ENCODE measurements at regions not wholly inside any gene's neighbourhood (a gene's known extent, or its start where the extent isn't known, plus 50 kb on each side); places are given as distances from the start of the nearest gene placed in this dataset.
A peak's percentile ranks its signal among the peaks of the same experiment; 100 is the strongest.

DNA sequence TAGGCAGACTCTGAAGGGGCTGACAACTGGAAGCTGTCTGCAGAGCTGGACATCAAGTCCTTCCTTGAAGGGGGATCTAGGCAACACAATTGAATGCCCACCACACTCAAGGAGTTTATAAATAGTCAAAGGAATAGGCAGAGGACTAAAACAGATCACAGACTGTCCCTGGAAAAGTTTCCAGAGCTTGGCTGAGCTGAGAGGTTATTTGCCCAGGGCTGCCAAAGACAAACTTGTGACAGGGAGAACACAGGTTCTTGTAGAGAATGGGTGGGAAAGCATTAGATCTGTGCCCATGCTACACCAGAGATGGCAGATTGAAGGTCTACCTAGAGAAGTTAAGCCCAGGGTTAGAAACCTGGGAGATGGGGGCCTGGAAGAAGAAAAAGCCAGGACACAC is 344.6 kb downstream of the MID1IP1 start:
- Histone ChIP-seq H2AFZ (ENCODE audit: low read depth, low read length, poor library complexity, severe bottlenecking) (no peak overlapping the region), H3K4me3 (replicated peaks in 1 of 2; ENCODE audit: low read depth in 1 of 2, low read length in 2 of 2) (no peak overlapping the region), H3K36me3 (ENCODE audit: control insufficient read depth in 1 of 2, insufficient read depth in 2 of 2, low read length in 2 of 2) (no peaks in the 10 kb centered on the region), H3K9ac (ENCODE audit: low read length) (no peak overlapping the region), H3K27me3 (ENCODE audit: insufficient read depth, low read length) (no peaks in the 10 kb centered on the region), H3K9me2 (ENCODE audit: insufficient read depth) (no peaks in the 10 kb centered on the region), H4K20me1 (ENCODE audit: insufficient read depth) (no peaks in the 10 kb centered on the region), H3K27ac (ENCODE audit: low read depth, low read length) (no peak overlapping the region), H3K79me2 (ENCODE audit: insufficient read depth, low read length) (no peaks in the 10 kb centered on the region), H3K9me3 (ENCODE audit: control insufficient read depth in 1 of 2, insufficient read depth in 1 of 2, low read depth in 1 of 2, low read length in 2 of 2) (no peaks in the 10 kb centered on the region), H3K4me2 (ENCODE audit: low read length) (no peak overlapping the region), H3K4me1 (ENCODE audit: control insufficient read depth in 1 of 2, insufficient read depth in 2 of 2, low read length in 2 of 2) (no peaks in the 10 kb centered on the region)
- ChIA-PET POLR2A (no interaction called here), CTCF (no interaction called here), RAD21 (ENCODE audit: low non-redundant PET in 1 of 2, low total read pairs in 2 of 2, uncharacterized antibody in 2 of 2, unreplicated experiment in 2 of 2) (no interaction called here)
- no peak for DNase-seq (ENCODE audit: low read depth, low spot score)
- BruUV-seq (replicated peaks): no TSS peak
- intact Hi-C loops (cut with micrococcal nuclease): no loop called here
- TF ChIP-seq, protein P1, sequence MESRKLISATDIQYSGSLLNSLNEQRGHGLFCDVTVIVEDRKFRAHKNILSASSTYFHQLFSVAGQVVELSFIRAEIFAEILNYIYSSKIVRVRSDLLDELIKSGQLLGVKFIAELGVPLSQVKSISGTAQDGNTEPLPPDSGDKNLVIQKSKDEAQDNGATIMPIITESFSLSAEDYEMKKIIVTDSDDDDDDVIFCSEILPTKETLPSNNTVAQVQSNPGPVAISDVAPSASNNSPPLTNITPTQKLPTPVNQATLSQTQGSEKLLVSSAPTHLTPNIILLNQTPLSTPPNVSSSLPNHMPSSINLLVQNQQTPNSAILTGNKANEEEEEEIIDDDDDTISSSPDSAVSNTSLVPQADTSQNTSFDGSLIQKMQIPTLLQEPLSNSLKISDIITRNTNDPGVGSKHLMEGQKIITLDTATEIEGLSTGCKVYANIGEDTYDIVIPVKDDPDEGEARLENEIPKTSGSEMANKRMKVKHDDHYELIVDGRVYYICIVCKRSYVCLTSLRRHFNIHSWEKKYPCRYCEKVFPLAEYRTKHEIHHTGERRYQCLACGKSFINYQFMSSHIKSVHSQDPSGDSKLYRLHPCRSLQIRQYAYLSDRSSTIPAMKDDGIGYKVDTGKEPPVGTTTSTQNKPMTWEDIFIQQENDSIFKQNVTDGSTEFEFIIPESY (IDR thresholded peaks at IDR 0.05; ENCODE audit: extremely low read depth, insufficient replicate concordance, low read length): no peak
- TF ChIP-seq CEBPB (IDR thresholded peaks at IDR 0.05; ENCODE audit: low read depth) (no peak), JUND (IDR thresholded peaks at IDR 0.05) (no peak), SP1 (IDR thresholded peaks at IDR 0.05; ENCODE audit: low read depth) (no peak), POLR2AphosphoS5 (IDR thresholded peaks at IDR 0.05; ENCODE audit: low read depth, low read length) (no peak), FOSL1 (IDR thresholded peaks at IDR 0.05; ENCODE audit: low read depth) (no peak), EGR1 (IDR thresholded peaks at IDR 0.05; ENCODE audit: low read depth) (no peak), SRF (IDR thresholded peaks at IDR 0.05; ENCODE audit: low read depth) (no peak), ZNF274 (IDR thresholded peaks at IDR 0.05; ENCODE audit: low read depth, low read length) (no peak)
- no peak for ATAC-seq

DNA sequence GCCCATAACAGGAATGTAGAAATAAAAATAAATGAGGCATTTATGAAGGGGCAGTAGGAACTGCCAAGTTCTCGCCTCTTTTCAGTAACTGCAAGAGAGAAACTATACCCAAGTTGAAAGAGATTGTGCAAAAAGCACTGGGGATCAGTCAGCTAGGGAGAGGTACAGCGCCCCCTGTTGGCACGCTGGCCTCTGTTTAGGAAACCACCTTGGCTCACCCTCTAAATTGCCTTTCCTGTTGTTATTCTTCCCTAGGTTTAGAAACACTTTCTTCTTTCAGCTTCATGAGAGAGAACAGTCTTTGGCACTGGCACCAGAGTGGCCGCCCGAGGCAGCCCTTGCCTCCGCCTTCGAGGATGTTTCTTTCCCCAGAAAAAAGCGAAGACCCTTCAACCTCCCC is 348.5 kb downstream of the MID1IP1 start:
- DNase-seq (ENCODE audit: low read depth, low spot score) (no peak), ATAC-seq (peak; percentile 57; the same call in 1 of the 2 replicates)
- H3K4me1 ChIP-seq (ENCODE audit: control insufficient read depth in 1 of 2, insufficient read depth in 2 of 2, low read length in 2 of 2): no peaks in the 10 kb centered on the region
- TF ChIP-seq SP1 (IDR thresholded peaks at IDR 0.05; ENCODE audit: low read depth) (no peak), CTCF (IDR thresholded peaks at IDR 0.05 in 2 of 3, conservative IDR thresholded peaks at IDR 0.05 in 1 of 3; ENCODE audit: borderline replicate concordance in 1 of 3, insufficient read depth in 1 of 3, low read depth in 2 of 3, low read length in 2 of 3) (peak; percentile 26 to 71 (median 67); a peak in 5 of 6 replicates), RAD21 (IDR thresholded peaks at IDR 0.05; ENCODE audit: low read depth) (peak; percentile 54), ELF1 (IDR thresholded peaks at IDR 0.05; ENCODE audit: borderline replicate concordance, low read depth) (no peak), SRF (IDR thresholded peaks at IDR 0.05; ENCODE audit: low read depth) (no peak)
- intact Hi-C loops (cut with micrococcal nuclease): loop anchor here (1.0 to 5.0 kb wide), 3 partner anchors 382 to 487 kb away; no protein-coding TSS in a partner anchor
- no peaks in the 10 kb centered on the region for H3K36me3 ChIP-seq (ENCODE audit: control insufficient read depth in 1 of 2, insufficient read depth in 2 of 2, low read length in 2 of 2)
- CTCF ChIA-PET: interaction anchor here (0.6 to 1.2 kb wide), 5 partner anchors 8 to 395 kb away, joined by 3 to 8 read pairs (median 4); no protein-coding TSS in a partner anchor
- no peak overlapping the region for H2AFZ ChIP-seq (ENCODE audit: low read depth, low read length, poor library complexity, severe bottlenecking)
- no peak overlapping the region for H3K4me3 ChIP-seq (replicated peaks in 1 of 2; ENCODE audit: low read depth in 1 of 2, low read length in 2 of 2)
- H3K9me2 ChIP-seq (ENCODE audit: insufficient read depth): no peaks in the 10 kb centered on the region
- no peaks in the 10 kb centered on the region for H3K79me2 ChIP-seq (ENCODE audit: insufficient read depth, low read length)
- H3K9ac ChIP-seq (ENCODE audit: low read length): no peak overlapping the region
- no peaks in the 10 kb centered on the region for H3K9me3 ChIP-seq (ENCODE audit: control insufficient read depth in 1 of 2, insufficient read depth in 1 of 2, low read depth in 1 of 2, low read length in 2 of 2)
- H3K4me2 ChIP-seq (ENCODE audit: low read length): no peak overlapping the region
- RAD21 ChIA-PET (ENCODE audit: low non-redundant PET in 1 of 2, low total read pairs in 2 of 2, uncharacterized antibody in 2 of 2, unreplicated experiment in 2 of 2): no interaction called here
- no TSS peak for BruUV-seq (replicated peaks)
- no peaks in the 10 kb centered on the region for H4K20me1 ChIP-seq (ENCODE audit: insufficient read depth)
- no peak overlapping the region for H3K27ac ChIP-seq (ENCODE audit: low read depth, low read length)
- H3K27me3 ChIP-seq (ENCODE audit: insufficient read depth, low read length): no peaks in the 10 kb centered on the region
- POLR2A ChIA-PET: no interaction called here

All from HCT116 (cell line).